ENCODE measurements at regions not wholly inside any gene's neighbourhood (a gene's known extent, or its start where the extent isn't known, plus 50 kb on each side); places are given as distances from the start of the nearest gene placed in this dataset.
A peak's percentile ranks its signal among the peaks of the same experiment; 100 is the strongest.

- peaks cover 4% of the 10 kb centered on the region; the same call in 1 of the 3 replicates for H3K36me3 ChIP-seq (ENCODE audit: control insufficient read depth, insufficient read depth, low read length)
- no peaks in the 10 kb centered on the region for H3K27me3 ChIP-seq (ENCODE audit: control insufficient read depth in 2 of 2, insufficient read depth in 2 of 2, low read length in 2 of 2)
- DNase-seq (ENCODE audit: extremely low read depth in 1 of 4, low spot score in 3 of 4) (peak in 2 of 4 experiments; percentile 17 to 23), FAIRE-seq (no peak), ATAC-seq (no peak)
- no peak overlapping the region for H3K4me3 ChIP-seq
- ChIA-PET POLR2A (no interaction called here), CTCF (ENCODE audit: low intra/inter-chr PET ratio) (no interaction called here)
- H3K9ac ChIP-seq (ENCODE audit: insufficient read depth in 1 of 2, low read depth in 2 of 2, low read length in 2 of 2) = no peak overlapping the region
- peaks cover 2% of the 10 kb centered on the region; the same call in 1 of the 2 replicates for H3K9me3 ChIP-seq (replicated peaks; ENCODE audit: control insufficient read depth, insufficient read depth, low read depth, low read length)
- peaks cover 6% of the 10 kb centered on the region; the same call in 1 of the 3 replicates for H3K79me2 ChIP-seq (ENCODE audit: control insufficient read depth, insufficient read depth, low read length)
- H4K20me1 ChIP-seq (replicated peaks; ENCODE audit: control insufficient read depth, insufficient read depth, low read length) = no peaks in the 10 kb centered on the region
- H2AFZ ChIP-seq (ENCODE audit: low read depth, low read length) = peak overlapping the region; percentile 28
- H3K27ac ChIP-seq (ENCODE audit: extremely low read depth, low read depth, low read length) = no peak overlapping the region
- intact Hi-C loops (cut with micrococcal nuclease) (no loop called here), in situ Hi-C loops (cut with MboI) (no loop called here)
- no peaks in the 10 kb centered on the region for H3K9me1 ChIP-seq (ENCODE audit: control insufficient read depth, insufficient read depth, low read length)
- TF ChIP-seq NFE2 (IDR thresholded peaks at IDR 0.05; ENCODE audit: low read depth) (no peak), JUND (IDR thresholded peaks at IDR 0.05; ENCODE audit: borderline replicate concordance, low read depth, low read length) (peak; percentile 44; the same call in 1 of the 2 replicates), JUND (tag; IDR thresholded peaks at IDR 0.05; ENCODE audit: borderline replicate concordance, low read depth, low read length) (no peak), NR0B1 (IDR thresholded peaks at IDR 0.05; ENCODE audit: partially characterized antibody) (no peak), ZNF76 (CRISPR knock-in tag; IDR thresholded peaks at IDR 0.05; ENCODE audit: borderline replicate concordance) (no peak), COPS2 (conservative IDR thresholded peaks at IDR 0.05) (no peak), EGR1 (conservative IDR thresholded peaks at IDR 0.05) (no peak), BHLHE40 (IDR thresholded peaks at IDR 0.05; ENCODE audit: low read length) (no peak), ZNF395 (CRISPR knock-in tag; IDR thresholded peaks at IDR 0.05) (no peak), FOSL1 (tag; conservative IDR thresholded peaks at IDR 0.05) (peak; percentile 64), IRF9 (tag; IDR thresholded peaks at IDR 0.05) (no peak), GTF2B (IDR thresholded peaks at IDR 0.05; ENCODE audit: extremely low read depth, insufficient read length) (no peak), POLR2AphosphoS5 (IDR thresholded peaks at IDR 0.05; ENCODE audit: control insufficient read depth, insufficient read depth, low read depth, low read length) (no peak), HIVEP1 (CRISPR knock-in tag; IDR thresholded peaks at IDR 0.05) (no peak), ZNF695 (CRISPR knock-in tag; IDR thresholded peaks at IDR 0.05) (no peak), ATF3 (IDR thresholded peaks at IDR 0.05) (peak; percentile 42; the same call in 1 of the 2 replicates), ATF3 (CRISPR knock-in tag; conservative IDR thresholded peaks at IDR 0.05) (no peak), TRIM28 (IDR thresholded peaks at IDR 0.05) (no peak), NCOA6 (IDR thresholded peaks at IDR 0.05) (no peak)
- no TSS peak for BruUV-seq (replicated peaks)
- 37% methylated on average over 2 of the region's 2 CpGs for WGBS (ENCODE audit: insufficient coverage, low coverage, missing lambda C conversion rate)
- H3K4me1 ChIP-seq (replicated peaks in 1 of 2; ENCODE audit: control insufficient read depth in 2 of 2, insufficient read depth in 2 of 2, low read length in 2 of 2) = peaks cover 3 to 50% of the 10 kb centered on the region in 2 experiments; a peak in 3 of 5 replicates
- H3K4me2 ChIP-seq (ENCODE audit: insufficient read depth, low read length) = no peak overlapping the region
These were observed 221.9 kb upstream of the SAMSN1 start for GRCh38 chr21:14768042-14768441.

All from K562 (cell line).